Upper lobe of left lung (tissue), 6 donors: ENCODE measurements at regions not wholly inside any gene's neighbourhood (a gene's known extent, or its start where the extent isn't known, plus 50 kb on each side); places are given as distances from the start of the nearest gene placed in this dataset.

Source experiments
- ATAC-seq, 2 donors: fragments of 200-7000 bp; cut with Tn5 transposase; one replicate each; pipeline ENCODE4 v1.9.1; 2022; ENCODE audit warnings: mild to moderate bottlenecking in 2 of 2, moderate library complexity in 2 of 2; ENCODE audit not compliant: low FRiP score in 2 of 2
- DNase-seq, 2 donors: peaks; one replicate each; pipeline ENCODE4 v3.0.0-alpha.2; 2019 to 2020
- H3K27ac ChIP-seq, 4 donors: fragments of 200-600 bp; sonication (generic); one replicate each; pipeline ENCODE4 v1.5.1; 2016 to 2019
- H3K27me3 ChIP-seq, 4 donors: fragments of 200-600 bp; sonication (generic); one replicate each; pipeline ENCODE4 v1.5.1; 2017 to 2019
- H3K36me3 ChIP-seq, 4 donors: fragments of 200-600 bp; sonication (generic); one replicate each; pipeline ENCODE4 v1.5.1; 2016 to 2019
- H3K4me1 ChIP-seq, 4 donors: fragments of 200-600 bp; sonication (generic); one replicate each; pipeline ENCODE4 v1.5.1; 2018 to 2019
- H3K4me3 ChIP-seq, 4 donors: fragments of 200-600 bp; sonication (generic); one replicate each; pipeline ENCODE4 v1.5.1; 2017 to 2019; ENCODE audit warnings: mild to moderate bottlenecking in 2 of 4, moderate library complexity in 1 of 4
- H3K9me3 ChIP-seq, 4 donors: fragments of 200-600 bp; sonication (generic); one replicate each; pipeline ENCODE4 v1.5.1; 2018 to 2019
- CTCF ChIP-seq, 6 experiments: fragments of 450-650 bp in 4 of 6; fragments of 200-600 bp in 2 of 6; sonication (generic) in 2 of 6; IDR thresholded peaks; one replicate each; pipeline ENCODE4 v1.5.1; 2016 to 2019; ENCODE audit warnings: antibody characterized with exemption in 6 of 6
- EP300 ChIP-seq, 4 donors: sonication (generic); formaldehyde crosslinking; IDR thresholded peaks; one replicate each; pipeline ENCODE4 v1.5.1; 2017; ENCODE audit warnings: antibody characterized with exemption in 4 of 4, control low read depth in 2 of 4
- POLR2A ChIP-seq, 4 donors: fragments of 450-650 bp; IDR thresholded peaks; one replicate each; pipeline ENCODE4 v1.5.1; 2016 to 2017; ENCODE audit warnings: antibody characterized with exemption in 4 of 4, mild to moderate bottlenecking in 2 of 4
- POLR2AphosphoS5 ChIP-seq, 2 donors: sonication (generic); formaldehyde crosslinking; IDR thresholded peaks; one replicate each; pipeline ENCODE4 v1.5.1; 2017; ENCODE audit warnings: antibody characterized with exemption in 2 of 2
- WGBS, 2 donors: methylation state at CpG; one replicate each; pipeline ENCODE4 v1.1.5; 2017 to 2018; 5-methylcytosine and 5-hydroxymethylcytosine counted together
- donor health status: DM: no; HTN: no; CAD: no; lungs with moderate emphysema.
- donor health status: DM: no; HTN: yes; CAD: no; lungs with severe emphysema.

GRCh38 chr16:54993106-54993895 is 62.6 kb downstream of the IRX5 start:
- DNase-seq (no peak), ATAC-seq (no peak)
- Histone ChIP-seq H3K27me3 (no peaks in the 10 kb centered on the region), H3K27ac (no peak overlapping the region), H3K9me3 (no peaks in the 10 kb centered on the region), H3K4me3 (no peak overlapping the region), H3K4me1 (no peaks in the 10 kb centered on the region), H3K36me3 (no peaks in the 10 kb centered on the region)
- 54 to 74% methylated on average over 2 of the region's 2 CpGs for WGBS, 2 donors
- no peak for TF ChIP-seq POLR2A (IDR thresholded peaks at IDR 0.05)
- no peak for TF ChIP-seq POLR2AphosphoS5 (IDR thresholded peaks at IDR 0.05)
- TF ChIP-seq CTCF (IDR thresholded peaks at IDR 0.05): no peak
- no peak for TF ChIP-seq EP300 (IDR thresholded peaks at IDR 0.05)

- DNase-seq: no peak
- H3K4me1 ChIP-seq: no peaks in the 10 kb centered on the region
- no peak overlapping the region for H3K4me3 ChIP-seq
- no peaks in the 10 kb centered on the region for H3K36me3 ChIP-seq
- no peaks in the 10 kb centered on the region for H3K9me3 ChIP-seq
- TF ChIP-seq POLR2AphosphoS5 (IDR thresholded peaks at IDR 0.05): no peak
- TF ChIP-seq POLR2A (IDR thresholded peaks at IDR 0.05): no peak
- no peak for TF ChIP-seq EP300 (IDR thresholded peaks at IDR 0.05)
- no peak for TF ChIP-seq CTCF (IDR thresholded peaks at IDR 0.05)
- ATAC-seq: no peak
- 70 to 78% methylated on average over 7 of the region's 7 CpGs for WGBS, 2 donors
- no peak overlapping the region for H3K27ac ChIP-seq
- H3K27me3 ChIP-seq: no peaks in the 10 kb centered on the region
Observed at GRCh38 chr16:54996186-54996585, 65.5 kb downstream of the IRX5 start.

- Histone ChIP-seq H3K36me3 (no peaks in the 10 kb centered on the region), H3K4me3 (no peak overlapping the region), H3K9me3 (no peaks in the 10 kb centered on the region), H3K4me1 (no peaks in the 10 kb centered on the region), H3K27me3 (no peaks in the 10 kb centered on the region), H3K27ac (no peak overlapping the region)
- TF ChIP-seq EP300 (IDR thresholded peaks at IDR 0.05): no peak
- no peak for TF ChIP-seq POLR2A (IDR thresholded peaks at IDR 0.05)
- TF ChIP-seq POLR2AphosphoS5 (IDR thresholded peaks at IDR 0.05): no peak
- TF ChIP-seq CTCF (IDR thresholded peaks at IDR 0.05): no peak
- DNase-seq: no peak
- no peak for ATAC-seq
- WGBS, 2 donors: 53 to 58% methylated on average over 1 of the region's 1 CpG
Observed at GRCh38 chr16:54998834-54999233, 68.2 kb downstream of the IRX5 start.

- H3K27me3 ChIP-seq: no peaks in the 10 kb centered on the region
- DNase-seq (no peak), ATAC-seq (no peak)
- H3K9me3 ChIP-seq: no peaks in the 10 kb centered on the region
- H3K36me3 ChIP-seq: no peaks in the 10 kb centered on the region
- no peak overlapping the region for H3K4me3 ChIP-seq
- WGBS, 2 donors: 63 to 65% methylated on average over 11 of the region's 11 CpGs
- no peaks in the 10 kb centered on the region for H3K4me1 ChIP-seq
- H3K27ac ChIP-seq: no peak overlapping the region
- no peak for TF ChIP-seq CTCF (IDR thresholded peaks at IDR 0.05)
- no peak for TF ChIP-seq EP300 (IDR thresholded peaks at IDR 0.05)
- TF ChIP-seq POLR2A (IDR thresholded peaks at IDR 0.05): no peak
- no peak for TF ChIP-seq POLR2AphosphoS5 (IDR thresholded peaks at IDR 0.05)
Observed at GRCh38 chr16:54999481-54999880, 68.8 kb downstream of the IRX5 start.

GRCh38 chr16:55000595-55000994 is 69.9 kb downstream of the IRX5 start:
- Histone ChIP-seq H3K36me3 (no peaks in the 10 kb centered on the region), H3K9me3 (no peaks in the 10 kb centered on the region), H3K27me3 (no peaks in the 10 kb centered on the region), H3K4me1 (no peaks in the 10 kb centered on the region), H3K4me3 (no peak overlapping the region), H3K27ac (no peak overlapping the region)
- no peak for DNase-seq
- WGBS, 2 donors: 66 to 70% methylated on average over 3 to 4 of the region's 4 CpGs
- TF ChIP-seq POLR2AphosphoS5 (IDR thresholded peaks at IDR 0.05): no peak
- TF ChIP-seq EP300 (IDR thresholded peaks at IDR 0.05): no peak
- no peak for ATAC-seq
